A549 (cell line): ENCODE measurements at regions not wholly inside any gene's neighbourhood (a gene's known extent, or its start where the extent isn't known, plus 50 kb on each side); places are given as distances from the start of the nearest gene placed in this dataset.

Source experiments
- ATAC-seq, 2 experiments: fragments of 200-7000 bp in 1 of 2; fragments of >200 bp in 1 of 2; cut with Nextera tagmentation in 1 of 2; cut with Tn5 transposase in 1 of 2; 3 replicates each; pipeline versions ENCODE4 v1.8.0 to v1.9.1; 2018 to 2020; ENCODE audit warnings: mild to moderate bottlenecking in 1 of 2, moderate library complexity in 1 of 2
- CTCF ChIA-PET: fragments of 300-600 bp; sonication (Branson Sonifier 250); formaldehyde crosslinking; extraction: SDS; loops from one replicate; lab custom pipeline; 2021; ENCODE audit warnings: antibody characterized with exemption, inconsistent platforms; lab: Yijun Ruan, JAX
- POLR2A ChIA-PET: fragments of 350-600 bp; formaldehyde crosslinking; extraction: SDS; loops from one replicate; lab custom pipeline; 2021; ENCODE audit warnings: antibody characterized with exemption, inconsistent platforms; lab: Yijun Ruan, JAX
- DNase-seq, 2 experiments: peaks; one replicate each; pipeline versions ENCODE4 v3.0.0 to v3.0.0-alpha.2; 2011 to 2016; ENCODE audit warnings: low read depth in 1 of 2, low spot score in 1 of 2
- FAIRE-seq: peaks from 2 replicates; lab custom pipeline; 2011; peaks lifted over from hg19 to GRCh38; lab: Jason Lieb, UNC
- H3K27ac ChIP-seq, 2 experiments: fragments of >200 bp; sonication (Bioruptor Twin); formaldehyde crosslinking; 3 replicates each; pipeline ENCODE4 v1.5.1; 2016 to 2017
- H3K4me1 ChIP-seq: fragments of >200 bp; sonication (Bioruptor Twin); formaldehyde crosslinking; 3 replicates; pipeline ENCODE4 v1.6.1; 2016
- H3K4me2 ChIP-seq: fragments of >200 bp; sonication (Bioruptor Twin); formaldehyde crosslinking; 3 replicates; pipeline ENCODE4 v1.6.1; 2016
- H3K4me3 ChIP-seq: fragments of >200 bp; sonication (Bioruptor Twin); formaldehyde crosslinking; 3 replicates; pipeline ENCODE4 v1.5.1; 2016
- H3K9me3 ChIP-seq: fragments of >200 bp; sonication (Bioruptor Twin); formaldehyde crosslinking; 3 replicates; pipeline ENCODE4 v1.6.1; 2016
- CBX2 ChIP-seq: fragments of 200-600 bp; sonication (generic); IDR thresholded peaks from 2 replicates; pipeline ENCODE4 v1.6.1; 2016; ENCODE audit warnings: low read depth, mild to moderate bottlenecking, borderline replicate concordance
- CEBPB ChIP-seq, 2 experiments: fragments of >200 bp in 1 of 2; sonication (Bioruptor Twin) in 1 of 2; formaldehyde crosslinking in 1 of 2; IDR thresholded peaks; 2 replicates each; pipeline ENCODE4 v1.6.1; 2012 to 2016
- EHF ChIP-seq: fragments of 250-450 bp; sonication (Bioruptor Pico); IDR thresholded peaks from 2 replicates; pipeline ENCODE4 v1.5.0; 2020; ENCODE audit warnings: mild to moderate bottlenecking
- FOSB ChIP-seq: fragments of 250-450 bp; sonication (Bioruptor Pico); IDR thresholded peaks from 2 replicates; pipeline ENCODE4 v1.5.0; 2020; ENCODE audit warnings: mild to moderate bottlenecking, moderate library complexity
- FOXS1 ChIP-seq: fragments of 250-450 bp; sonication (Bioruptor Pico); IDR thresholded peaks from 2 replicates; pipeline ENCODE4 v1.5.0; 2020; ENCODE audit warnings: mild to moderate bottlenecking, moderate library complexity
- GATA3 ChIP-seq: IDR thresholded peaks from 2 replicates; pipeline ENCODE4 v1.6.1; 2012; ENCODE audit warnings: borderline replicate concordance
- HEYL ChIP-seq: fragments of 250-450 bp; sonication (Bioruptor Pico); IDR thresholded peaks from 2 replicates; pipeline ENCODE4 v1.8.0; 2021; ENCODE audit warnings: mild to moderate bottlenecking, moderate library complexity
- HOXA7 ChIP-seq: fragments of 250-450 bp; sonication (Bioruptor Pico); IDR thresholded peaks from 2 replicates; pipeline ENCODE4 v1.5.0; 2020; ENCODE audit warnings: mild to moderate bottlenecking, moderate library complexity
- HOXB13 ChIP-seq: fragments of 250-450 bp; sonication (Bioruptor Pico); IDR thresholded peaks from 2 replicates; pipeline ENCODE4 v1.5.0; 2020; ENCODE audit warnings: low read depth, mild to moderate bottlenecking, moderate library complexity
- HOXB5 ChIP-seq: fragments of 250-450 bp; sonication (Bioruptor Pico); IDR thresholded peaks from 2 replicates; pipeline ENCODE4 v1.5.0; 2020; ENCODE audit warnings: mild to moderate bottlenecking, moderate library complexity
- KDM1A ChIP-seq: fragments of 200-600 bp; sonication (generic); IDR thresholded peaks from 2 replicates; pipeline ENCODE4 v1.6.1; 2016; ENCODE audit warnings: low read depth, mild to moderate bottlenecking
- MAZ ChIP-seq: fragments of 150-350 bp; IDR thresholded peaks from 2 replicates; pipeline ENCODE4 v1.6.1; 2014; ENCODE audit warnings: antibody characterized with exemption, low read depth, low read length, borderline replicate concordance
- NPAS2 ChIP-seq: fragments of 250-450 bp; sonication (Bioruptor Pico); IDR thresholded peaks from 2 replicates; pipeline ENCODE4 v1.8.0; 2022; ENCODE audit warnings: mild to moderate bottlenecking, moderate library complexity, borderline replicate concordance
- NR3C1 ChIP-seq: fragments of >200 bp; sonication (Bioruptor Twin); formaldehyde crosslinking; IDR thresholded peaks from 3 replicates; pipeline ENCODE4 v1.6.1; 2017
- PHF8 ChIP-seq: fragments of 200-600 bp; sonication (generic); IDR thresholded peaks from 2 replicates; pipeline ENCODE4 v1.6.1; 2016; ENCODE audit warnings: low read depth, mild to moderate bottlenecking, antibody characterized with exemption, moderate library complexity, borderline replicate concordance
- RNF2 ChIP-seq: fragments of 200-600 bp; sonication (generic); IDR thresholded peaks from 2 replicates; pipeline ENCODE4 v1.6.1; 2016; ENCODE audit warnings: low read depth, mild to moderate bottlenecking, antibody characterized with exemption, moderate library complexity, borderline replicate concordance
- SREBF2 ChIP-seq: fragments of 450-650 bp; IDR thresholded peaks from 2 replicates; pipeline ENCODE4 v1.6.1; 2014; ENCODE audit warnings: mild to moderate bottlenecking, moderate library complexity
- USF2 ChIP-seq: fragments of 450-650 bp; IDR thresholded peaks from 2 replicates; pipeline ENCODE4 v1.6.1; 2014; ENCODE audit warnings: antibody characterized with exemption
- ZFP36 ChIP-seq: fragments of 450-650 bp; IDR thresholded peaks from 2 replicates; pipeline ENCODE4 v1.6.1; 2014; ENCODE audit warnings: borderline replicate concordance; ENCODE audit not compliant: partially characterized antibody
- ZSCAN20 ChIP-seq: fragments of 250-450 bp; sonication (Bioruptor Pico); IDR thresholded peaks from 2 replicates; pipeline ENCODE4 v1.8.0; 2022; ENCODE audit warnings: mild to moderate bottlenecking, moderate library complexity
- WGBS: methylation state at CpG from one replicate; pipeline ENCODE4 v1.1.6; 2017; ENCODE audit errors: missing lambda C conversion rate; 5-methylcytosine and 5-hydroxymethylcytosine counted together
- TF ChIP-seq, protein P1 (sequence below): fragments of >200 bp; sonication (Bioruptor Twin); formaldehyde crosslinking; IDR thresholded peaks from 2 replicates; pipeline ENCODE4 v1.6.1; 2016
- TF ChIP-seq, protein P2 (sequence below): IDR thresholded peaks from 2 replicates; pipeline ENCODE4 v1.6.1; 2012
- TF ChIP-seq, protein P3 (sequence below): fragments of 250-450 bp; sonication (Bioruptor Pico); IDR thresholded peaks from 2 replicates; pipeline ENCODE4 v1.5.0; 2020; ENCODE audit warnings: low read depth, mild to moderate bottlenecking, moderate library complexity
- TF ChIP-seq, protein P4 (sequence below): IDR thresholded peaks from 2 replicates; pipeline ENCODE4 v1.6.1; 2012; ENCODE audit warnings: low read depth, borderline replicate concordance

GRCh38 chr10:126722726-126723125 lies 52.2 kb upstream of the C10orf90 start:
- DNase-seq = no peak
- ATAC-seq = no peak
- WGBS = 20% methylated on average over 5 of the region's 5 CpGs
- H3K4me2 ChIP-seq = no peak overlapping the region
- no peaks in the 10 kb centered on the region for H3K4me1 ChIP-seq
- CTCF ChIA-PET = interaction anchor here (1.5 kb wide), 1 partner anchor 26 kb away, joined by 3 read pairs; no protein-coding TSS in a partner anchor
- TF ChIP-seq CBX2 (no peak), GATA3 (no peak), HEYL (no peak), KDM1A (no peak), RNF2 (no peak), ZSCAN20 (CRISPR knock-in tag) (no peak)
- TF ChIP-seq, protein P1, sequence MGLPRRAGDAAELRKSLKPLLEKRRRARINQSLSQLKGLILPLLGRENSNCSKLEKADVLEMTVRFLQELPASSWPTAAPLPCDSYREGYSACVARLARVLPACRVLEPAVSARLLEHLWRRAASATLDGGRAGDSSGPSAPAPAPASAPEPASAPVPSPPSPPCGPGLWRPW = no peak
- no peak overlapping the region for H3K4me3 ChIP-seq
- FAIRE-seq = no peak
- no peak overlapping the region for H3K27ac ChIP-seq
- POLR2A ChIA-PET = no interaction called here
- H3K9me3 ChIP-seq = no peaks in the 10 kb centered on the region; the same call in 2 of the 3 replicates

DNA sequence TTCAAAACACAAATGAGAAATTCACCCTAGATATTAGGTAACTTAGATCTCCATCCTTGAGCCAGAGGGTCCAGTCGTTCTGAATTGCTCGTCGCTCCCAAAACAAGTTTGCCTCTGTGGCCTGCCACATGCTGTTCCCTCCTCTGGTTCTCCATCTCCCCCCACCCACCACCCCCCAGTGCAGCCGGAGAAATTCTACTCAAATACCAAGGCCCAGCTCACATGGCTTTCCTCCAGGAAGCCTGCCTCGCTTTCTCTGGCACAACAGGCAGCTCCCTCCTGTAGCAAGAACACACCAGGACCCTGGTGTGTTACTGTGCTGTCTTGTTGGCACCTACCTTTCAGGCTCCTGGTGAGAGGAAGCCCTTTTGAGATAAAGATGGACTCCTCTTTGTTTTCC lies 52.7 kb upstream of the C10orf90 start:
- ChIA-PET CTCF (interaction anchor here (1.5 kb wide), 1 partner anchor 26 kb away, joined by 3 read pairs; no protein-coding TSS in a partner anchor), POLR2A (no interaction called here)
- H3K4me1 ChIP-seq = no peaks in the 10 kb centered on the region
- H3K4me3 ChIP-seq = no peak overlapping the region
- FAIRE-seq (no peak), DNase-seq (no peak), ATAC-seq (no peak)
- WGBS = 47% methylated on average over 5 of the region's 5 CpGs
- H3K9me3 ChIP-seq = no peaks in the 10 kb centered on the region; the same call in 2 of the 3 replicates
- no peak overlapping the region for H3K4me2 ChIP-seq
- no peak overlapping the region for H3K27ac ChIP-seq
- no peak for TF ChIP-seq FOSB (CRISPR knock-in tag)
- TF ChIP-seq EHF (CRISPR knock-in tag) = no peak
- TF ChIP-seq USF2 = no peak
- no peak for TF ChIP-seq HOXB13 (CRISPR knock-in tag)
- no peak for TF ChIP-seq CEBPB (IDR thresholded peaks at IDR 0.05)
- no peak for TF ChIP-seq ZFP36
- no peak for TF ChIP-seq NPAS2 (CRISPR knock-in tag)
- TF ChIP-seq FOXS1 (CRISPR knock-in tag) = no peak
- TF ChIP-seq CBX2 = no peak
- no peak for TF ChIP-seq HOXA7 (CRISPR knock-in tag)
- no peak for TF ChIP-seq SREBF2
- TF ChIP-seq, protein P2, sequence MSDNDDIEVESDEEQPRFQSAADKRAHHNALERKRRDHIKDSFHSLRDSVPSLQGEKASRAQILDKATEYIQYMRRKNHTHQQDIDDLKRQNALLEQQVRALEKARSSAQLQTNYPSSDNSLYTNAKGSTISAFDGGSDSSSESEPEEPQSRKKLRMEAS = no peak

- ChIA-PET CTCF (no interaction called here), POLR2A (no interaction called here)
- H3K9me3 ChIP-seq = no peaks in the 10 kb centered on the region; the same call in 2 of the 3 replicates
- DNase-seq (no peak), ATAC-seq (no peak), FAIRE-seq (no peak)
- WGBS = 32% methylated on average over 6 of the region's 6 CpGs
- no peak overlapping the region for H3K4me2 ChIP-seq
- no peaks in the 10 kb centered on the region for H3K4me1 ChIP-seq
- no peak overlapping the region for H3K27ac ChIP-seq
- no peak overlapping the region for H3K4me3 ChIP-seq
- TF ChIP-seq, protein P3, sequence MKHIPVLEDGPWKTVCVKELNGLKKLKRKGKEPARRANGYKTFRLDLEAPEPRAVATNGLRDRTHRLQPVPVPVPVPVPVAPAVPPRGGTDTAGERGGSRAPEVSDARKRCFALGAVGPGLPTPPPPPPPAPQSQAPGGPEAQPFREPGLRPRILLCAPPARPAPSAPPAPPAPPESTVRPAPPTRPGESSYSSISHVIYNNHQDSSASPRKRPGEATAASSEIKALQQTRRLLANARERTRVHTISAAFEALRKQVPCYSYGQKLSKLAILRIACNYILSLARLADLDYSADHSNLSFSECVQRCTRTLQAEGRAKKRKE (CRISPR knock-in tag) = no peak
- TF ChIP-seq NR3C1 = no peak
- TF ChIP-seq EHF (CRISPR knock-in tag) = no peak
- no peak for TF ChIP-seq PHF8
- no peak for TF ChIP-seq ZFP36
- TF ChIP-seq MAZ = no peak
- TF ChIP-seq, protein P4, sequence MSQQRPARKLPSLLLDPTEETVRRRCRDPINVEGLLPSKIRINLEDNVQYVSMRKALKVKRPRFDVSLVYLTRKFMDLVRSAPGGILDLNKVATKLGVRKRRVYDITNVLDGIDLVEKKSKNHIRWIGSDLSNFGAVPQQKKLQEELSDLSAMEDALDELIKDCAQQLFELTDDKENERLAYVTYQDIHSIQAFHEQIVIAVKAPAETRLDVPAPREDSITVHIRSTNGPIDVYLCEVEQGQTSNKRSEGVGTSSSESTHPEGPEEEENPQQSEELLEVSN = no peak
- no peak for TF ChIP-seq HOXB5 (CRISPR knock-in tag)
- TF ChIP-seq FOXS1 (CRISPR knock-in tag) = no peak
These were observed 58.9 kb upstream of the C10orf90 start for GRCh38 chr10:126729314-126729870.
